ENCODE measurements at regions not wholly inside any gene's neighbourhood (a gene's known extent, or its start where the extent isn't known, plus 50 kb on each side); places are given as distances from the start of the nearest gene placed in this dataset.
"Not testable (repeated sequence)": the region's sequence is repeated elsewhere in the genome, so short reads cannot be mapped to it uniquely, and the experiment has no call there.

DNA sequence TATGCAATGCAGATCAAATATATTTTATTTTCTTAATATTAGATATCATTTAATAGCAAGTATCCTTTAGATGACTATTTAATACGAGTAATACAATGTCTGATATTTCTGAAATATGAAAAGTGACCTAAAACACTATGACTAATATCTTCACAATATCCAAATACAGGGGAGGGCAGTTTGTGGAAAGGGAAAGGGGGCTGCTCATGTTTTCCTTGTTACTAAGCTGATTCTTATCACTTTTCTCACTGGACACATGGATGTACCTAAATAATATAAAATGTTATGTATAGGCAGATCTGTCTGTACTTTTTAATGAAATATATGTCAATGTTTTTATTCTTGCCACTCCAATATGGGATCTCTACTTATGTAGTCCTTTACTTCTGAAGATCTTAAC is 1879.1 kb upstream of the ACO1 start:
- no peaks in the 10 kb centered on the region for H3K27me3 ChIP-seq (ENCODE audit: insufficient read depth, low read length)
- H3K4me1 ChIP-seq (ENCODE audit: insufficient read depth, low read length), result no peaks in the 10 kb centered on the region
- no peaks in the 10 kb centered on the region for H3K9me3 ChIP-seq (ENCODE audit: low read depth, low read length)
- no peak overlapping the region for H3K4me3 ChIP-seq (ENCODE audit: low read length)

DNA sequence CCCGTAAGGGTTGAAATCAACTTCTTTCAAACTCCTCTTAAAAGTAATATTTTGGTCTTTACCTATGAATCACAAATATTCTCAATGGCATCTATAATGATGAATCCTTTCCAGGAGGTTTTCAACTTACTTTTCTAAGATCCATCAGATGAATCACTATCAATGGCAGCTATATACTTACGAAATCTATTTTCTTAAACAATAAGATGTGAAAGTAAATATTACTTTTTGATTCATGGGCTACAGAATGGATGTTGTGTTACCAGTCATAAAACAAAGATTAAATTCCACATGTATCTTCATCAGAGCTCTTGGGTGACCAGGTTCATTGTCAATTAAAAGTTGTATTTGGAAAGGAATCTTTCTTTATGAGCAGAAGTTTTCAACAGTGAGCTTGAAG is 1877.7 kb upstream of the ACO1 start:
- H3K4me1 ChIP-seq (ENCODE audit: insufficient read depth, low read length), result no peaks in the 10 kb centered on the region
- H3K27me3 ChIP-seq (ENCODE audit: insufficient read depth, low read length), result no peaks in the 10 kb centered on the region
- H3K9me3 ChIP-seq (ENCODE audit: low read depth, low read length), result no peaks in the 10 kb centered on the region
- H3K4me3 ChIP-seq (ENCODE audit: low read length), result no peak overlapping the region

DNA sequence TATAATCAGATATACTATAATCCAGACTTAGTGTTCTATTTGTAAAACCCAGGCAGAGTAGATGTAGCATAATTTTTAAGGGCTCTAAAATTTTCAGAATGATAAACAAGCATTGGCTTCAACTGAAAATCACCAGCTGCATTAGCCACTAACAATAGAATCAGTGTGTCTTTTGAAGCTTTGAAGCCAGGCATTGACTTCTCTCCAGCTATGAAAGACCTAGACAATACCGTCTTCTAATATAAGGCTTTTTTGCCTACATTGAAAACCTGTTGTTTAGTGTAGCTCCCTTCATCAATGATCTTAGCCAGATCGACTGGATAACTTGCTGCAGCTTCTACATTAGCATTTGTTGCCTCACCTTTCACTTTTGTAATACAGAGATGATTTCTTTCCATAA is 1877.3 kb upstream of the ACO1 start:
- no peaks in the 10 kb centered on the region for H3K4me1 ChIP-seq (ENCODE audit: insufficient read depth, low read length)
- H3K27me3 ChIP-seq (ENCODE audit: insufficient read depth, low read length), result no peaks in the 10 kb centered on the region
- H3K4me3 ChIP-seq (ENCODE audit: low read length), result no peak overlapping the region
- no peaks in the 10 kb centered on the region for H3K9me3 ChIP-seq (ENCODE audit: low read depth, low read length)

DNA sequence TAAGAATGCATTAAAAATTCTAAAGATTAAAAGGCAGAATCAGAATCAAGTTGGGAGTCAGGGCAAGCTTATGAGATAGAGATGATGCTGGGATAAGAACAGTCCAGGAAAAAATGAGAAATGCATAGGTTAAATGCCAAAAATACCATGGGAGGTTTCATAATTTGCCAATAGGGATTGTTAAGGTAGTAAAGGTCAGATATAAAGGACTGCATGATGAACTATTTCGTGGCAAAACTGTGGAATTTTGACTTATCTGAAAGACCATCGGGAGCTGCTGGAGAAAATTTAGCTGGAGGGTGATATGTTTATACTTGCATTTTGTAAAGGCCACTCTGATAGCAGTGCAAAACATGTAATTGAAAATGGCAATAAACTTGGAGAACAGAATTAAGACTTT is 1872.8 kb upstream of the ACO1 start:
- H3K4me3 ChIP-seq (ENCODE audit: low read length), result no peak overlapping the region

DNA sequence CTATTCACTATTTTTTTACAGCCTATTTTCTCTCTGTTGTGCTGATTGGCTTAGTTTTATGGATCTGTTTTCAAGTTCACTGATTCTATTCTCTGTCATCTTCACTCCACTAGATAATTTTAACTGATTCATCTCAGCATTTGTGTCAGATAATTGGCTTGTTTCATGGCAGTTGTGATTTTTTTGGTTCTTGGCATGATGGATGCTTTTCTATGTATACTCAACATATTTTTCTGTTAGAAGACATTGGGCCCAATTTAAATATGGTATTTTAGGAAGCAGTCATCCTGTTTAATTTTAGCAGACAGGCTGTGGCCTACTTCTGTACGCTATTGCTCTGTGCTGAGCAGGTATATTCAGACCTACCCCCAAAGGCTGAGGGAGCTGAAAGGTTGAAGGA is 1865.3 kb upstream of the ACO1 start:
- no peaks in the 10 kb centered on the region for H3K4me1 ChIP-seq (ENCODE audit: insufficient read depth, low read length)
- no peak overlapping the region for H3K4me3 ChIP-seq (ENCODE audit: low read length)
- H3K9me3 ChIP-seq (ENCODE audit: low read depth, low read length), result no peaks in the 10 kb centered on the region
- no peaks in the 10 kb centered on the region for H3K27me3 ChIP-seq (ENCODE audit: insufficient read depth, low read length)

More for the DNA sequence above, 1872.8 kb upstream of the ACO1 start:
- H3K27me3 ChIP-seq (ENCODE audit: insufficient read depth, low read length), result no peaks in the 10 kb centered on the region
- no peaks in the 10 kb centered on the region for H3K9me3 ChIP-seq (ENCODE audit: low read depth, low read length)
- no peaks in the 10 kb centered on the region for H3K4me1 ChIP-seq (ENCODE audit: insufficient read depth, low read length)

DNA sequence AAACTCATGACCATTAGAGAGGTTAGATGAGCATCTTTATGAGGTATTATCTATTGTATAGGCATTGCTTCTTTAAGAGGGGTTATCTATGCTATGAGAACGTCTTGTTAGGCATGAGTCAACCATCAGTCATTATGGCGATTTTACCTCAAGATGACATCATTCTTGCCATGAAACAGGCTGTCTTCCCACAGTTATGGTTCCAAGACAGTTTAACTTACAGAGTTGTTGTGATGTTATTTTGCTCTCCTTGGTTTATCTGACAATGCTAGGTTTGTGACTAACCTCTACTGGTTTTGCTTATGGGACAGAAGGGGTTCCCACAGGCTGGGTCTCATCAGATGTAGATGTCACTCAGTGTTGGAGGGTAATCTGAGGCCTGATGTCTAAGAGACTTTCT is 1864.7 kb upstream of the ACO1 start:
- Histone ChIP-seq H3K4me1 (ENCODE audit: insufficient read depth, low read length) (no peaks in the 10 kb centered on the region), H3K9me3 (ENCODE audit: low read depth, low read length) (no peaks in the 10 kb centered on the region), H3K27me3 (ENCODE audit: insufficient read depth, low read length) (no peaks in the 10 kb centered on the region), H3K4me3 (ENCODE audit: low read length) (no peak overlapping the region)

DNA sequence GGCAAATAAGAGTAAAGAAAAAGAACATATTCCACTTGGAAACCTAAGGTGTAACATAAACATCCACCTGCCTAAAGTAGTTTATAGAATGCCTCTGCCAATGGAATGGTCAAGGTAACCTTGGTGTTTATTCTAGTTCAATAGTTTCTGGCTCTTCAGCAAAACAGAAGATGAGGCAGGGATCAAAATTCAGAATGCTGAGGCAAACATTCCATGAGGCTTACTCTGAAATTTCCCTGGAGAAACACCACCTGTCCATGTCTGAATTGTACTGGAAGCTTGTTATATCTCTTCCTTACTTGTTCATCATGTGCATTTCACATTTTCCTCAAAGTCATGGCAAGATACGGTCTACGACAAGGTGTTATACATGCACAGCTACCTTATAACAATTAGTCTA is 1862.4 kb upstream of the ACO1 start:
- Histone ChIP-seq H3K4me3 (ENCODE audit: low read length) (no peak overlapping the region), H3K4me1 (ENCODE audit: insufficient read depth, low read length) (no peaks in the 10 kb centered on the region), H3K27me3 (ENCODE audit: insufficient read depth, low read length) (no peaks in the 10 kb centered on the region), H3K9me3 (ENCODE audit: low read depth, low read length) (no peaks in the 10 kb centered on the region)

DNA sequence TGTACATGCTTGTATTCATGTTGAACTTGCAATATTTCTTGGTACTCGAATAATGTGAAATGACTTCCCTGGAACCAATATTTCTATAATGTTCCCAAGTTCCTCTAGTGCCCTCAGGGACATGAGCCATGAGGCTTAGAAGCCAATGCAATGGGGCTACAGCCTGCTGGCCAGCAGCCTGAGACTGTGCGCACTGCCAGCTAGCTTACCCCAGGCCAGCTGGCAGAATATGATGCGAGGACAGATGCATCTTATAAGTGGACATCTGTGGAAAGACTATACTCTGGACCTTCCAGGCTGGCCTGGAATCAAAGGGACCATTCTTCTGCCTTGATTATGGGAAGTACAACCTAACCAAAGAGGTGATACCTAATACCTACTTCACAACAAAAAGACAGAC is 1862.0 kb upstream of the ACO1 start:
- Histone ChIP-seq H3K27me3 (ENCODE audit: insufficient read depth, low read length) (no peaks in the 10 kb centered on the region), H3K9me3 (ENCODE audit: low read depth, low read length) (no peaks in the 10 kb centered on the region), H3K4me3 (ENCODE audit: low read length) (no peak overlapping the region), H3K4me1 (ENCODE audit: insufficient read depth, low read length) (no peaks in the 10 kb centered on the region)

DNA sequence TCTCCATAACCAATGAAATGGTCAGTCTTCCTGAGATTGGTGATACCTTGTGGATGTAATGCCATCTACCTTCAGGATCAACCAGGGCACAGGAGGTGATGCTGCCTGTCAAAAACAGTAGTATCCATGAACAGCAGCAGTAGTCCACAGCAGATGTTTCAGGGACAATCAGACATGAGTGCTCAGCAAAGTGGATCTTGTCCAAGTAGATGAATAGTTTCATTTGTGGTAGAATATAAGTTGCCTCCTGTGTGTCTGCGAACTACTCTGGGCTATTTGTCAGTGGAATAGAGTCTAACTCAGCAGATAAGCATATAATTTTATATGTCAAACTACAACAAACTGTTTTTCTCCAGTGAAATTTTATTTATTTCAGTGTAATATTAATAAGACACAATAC is 1860.1 kb upstream of the ACO1 start:
- Histone ChIP-seq H3K27me3 (ENCODE audit: insufficient read depth, low read length) (no peaks in the 10 kb centered on the region), H3K4me1 (ENCODE audit: insufficient read depth, low read length) (no peaks in the 10 kb centered on the region), H3K9me3 (ENCODE audit: low read depth, low read length) (no peaks in the 10 kb centered on the region), H3K4me3 (ENCODE audit: low read length) (no peak overlapping the region)

DNA sequence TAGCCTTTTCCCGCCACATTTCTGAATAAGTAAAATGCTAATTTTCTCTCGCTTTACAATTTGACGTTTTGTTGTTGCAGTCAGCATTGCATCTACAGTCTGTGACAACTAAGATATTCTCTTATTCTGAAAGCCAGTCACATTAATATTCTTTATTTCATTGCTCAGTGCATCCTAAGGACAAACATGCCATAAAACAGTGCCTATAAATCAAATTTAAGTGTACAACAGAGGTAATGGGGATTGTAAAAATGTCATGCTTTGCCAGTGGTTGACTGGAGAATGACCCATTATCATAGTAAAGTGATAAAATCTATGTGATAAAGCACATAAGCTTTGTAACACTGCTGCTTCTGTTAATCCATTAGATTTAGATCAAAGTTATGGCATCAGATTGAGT is 1850.0 kb upstream of the ACO1 start:
- Histone ChIP-seq H3K4me1 (ENCODE audit: insufficient read depth, low read length) (no peaks in the 10 kb centered on the region), H3K9me3 (ENCODE audit: low read depth, low read length) (no peaks in the 10 kb centered on the region), H3K4me3 (ENCODE audit: low read length) (no peak overlapping the region), H3K27me3 (ENCODE audit: insufficient read depth, low read length) (no peaks in the 10 kb centered on the region)

DNA sequence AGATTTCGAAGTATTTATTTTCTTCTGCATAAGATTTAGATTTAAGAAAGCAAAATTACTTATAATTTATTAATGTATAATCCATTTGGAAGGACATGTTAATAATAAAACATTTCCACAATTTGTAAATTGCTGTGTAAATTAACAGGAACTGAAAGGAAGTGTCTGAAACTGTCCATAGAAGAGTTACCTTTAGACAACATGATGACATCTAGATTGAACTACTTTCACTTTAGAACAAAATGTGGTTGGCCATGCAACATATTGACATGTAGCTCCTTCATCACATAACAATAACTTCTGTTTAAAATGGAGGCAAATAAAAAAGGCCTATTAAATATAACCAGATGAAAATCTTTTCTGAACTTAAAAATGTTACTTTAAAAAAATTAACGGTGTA is 1849.5 kb upstream of the ACO1 start:
- Histone ChIP-seq H3K9me3 (ENCODE audit: low read depth, low read length) (no peaks in the 10 kb centered on the region), H3K4me3 (ENCODE audit: low read length) (no peak overlapping the region)

DNA sequence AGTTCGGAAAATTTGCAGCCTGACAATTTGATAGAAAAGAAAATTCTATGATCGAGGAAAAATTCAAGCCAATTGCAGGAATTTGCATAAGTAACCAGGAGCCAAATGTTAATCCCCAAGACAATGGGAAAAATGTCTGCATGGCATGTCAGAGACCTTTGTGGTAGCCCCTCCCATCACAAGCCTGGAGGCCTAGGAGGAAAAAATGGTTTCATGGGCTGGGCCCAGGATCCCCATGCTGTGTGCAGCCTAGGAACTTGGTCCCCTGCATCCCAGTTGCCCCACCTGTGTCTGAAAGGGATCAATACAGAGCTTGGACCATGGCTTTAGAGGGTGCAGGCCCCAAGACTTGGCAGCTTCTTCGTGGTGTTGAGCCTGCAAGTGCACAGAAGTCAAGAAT is 1847.9 kb upstream of the ACO1 start:
- Histone ChIP-seq H3K4me3 (ENCODE audit: low read length) (no peak overlapping the region), H3K4me1 (ENCODE audit: insufficient read depth, low read length) (no peaks in the 10 kb centered on the region), H3K27me3 (ENCODE audit: insufficient read depth, low read length) (no peaks in the 10 kb centered on the region), H3K9me3 (ENCODE audit: low read depth, low read length) (no peaks in the 10 kb centered on the region)

More for the DNA sequence above, 1849.5 kb upstream of the ACO1 start:
- no peaks in the 10 kb centered on the region for H3K4me1 ChIP-seq (ENCODE audit: insufficient read depth, low read length)
- H3K27me3 ChIP-seq (ENCODE audit: insufficient read depth, low read length), result no peaks in the 10 kb centered on the region

DNA sequence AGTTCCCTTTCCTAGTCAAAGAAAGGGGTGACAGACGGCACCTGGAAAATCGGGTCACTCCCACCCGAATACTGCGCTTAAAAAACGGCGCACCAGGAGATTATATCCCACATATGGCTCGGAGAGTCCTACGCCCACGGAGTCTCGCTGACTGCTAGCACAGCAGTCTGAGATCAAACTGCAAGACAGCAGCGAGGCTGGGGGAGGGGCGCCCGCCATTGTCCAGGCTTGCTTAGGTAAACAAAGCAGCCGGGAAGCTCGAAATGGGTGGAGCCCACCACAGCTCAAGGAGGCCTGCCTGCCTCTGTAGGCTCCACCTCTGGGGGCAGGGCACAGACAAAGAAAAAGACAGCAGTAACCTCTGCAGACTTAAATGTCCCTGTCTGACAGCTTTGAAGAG is 1844.7 kb upstream of the ACO1 start:
- not testable (repeated sequence) for H3K27me3 ChIP-seq (ENCODE audit: insufficient read depth, low read length); H3K4me1 ChIP-seq (ENCODE audit: insufficient read depth, low read length); H3K9me3 ChIP-seq (ENCODE audit: low read depth, low read length); H3K4me3 ChIP-seq (ENCODE audit: low read length)

DNA sequence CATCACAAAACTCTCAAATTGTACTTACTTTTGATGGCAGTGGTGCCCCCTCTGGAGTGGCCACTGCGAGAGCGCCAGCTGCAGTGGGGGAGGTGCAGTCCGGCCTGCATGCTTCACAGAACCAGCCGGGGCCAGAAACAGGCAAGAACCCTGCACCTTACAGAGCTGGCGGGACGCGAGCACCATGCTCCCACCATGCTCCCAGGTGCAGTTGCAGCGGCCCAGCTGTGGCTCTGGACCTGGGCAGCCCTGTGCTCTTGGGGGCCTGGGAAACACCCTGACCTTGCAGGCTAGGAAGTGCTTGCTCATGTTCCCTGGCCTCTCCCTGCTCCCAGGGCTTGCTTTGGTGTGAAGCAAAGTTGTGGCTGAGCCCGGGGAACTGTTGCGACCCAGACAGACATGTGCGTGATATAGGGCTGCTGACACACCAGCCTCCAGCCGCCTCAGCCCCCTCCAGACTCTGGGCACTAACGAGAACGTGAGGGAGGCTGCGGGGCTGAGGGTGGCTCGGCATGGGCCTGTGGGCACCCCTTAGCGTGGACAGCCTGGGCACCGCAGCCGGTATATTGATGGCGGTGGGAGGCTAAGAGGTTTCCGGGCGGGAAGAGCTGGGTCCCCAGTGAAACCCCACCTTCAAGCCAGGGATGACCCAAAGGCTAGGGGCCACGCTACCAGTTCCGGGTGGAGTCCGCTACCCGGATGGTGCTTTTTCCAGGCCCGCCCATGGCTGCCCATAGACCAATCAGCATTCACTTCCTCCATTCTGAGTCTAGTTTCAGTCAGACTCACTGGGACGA is 1809.9 kb upstream of the ACO1 start:
- no peak overlapping the region for H3K4me3 ChIP-seq (ENCODE audit: low read length)
- no peaks in the 10 kb centered on the region for H3K27me3 ChIP-seq (ENCODE audit: insufficient read depth, low read length)
- H3K4me1 ChIP-seq (ENCODE audit: insufficient read depth, low read length), result no peaks in the 10 kb centered on the region
- no peaks in the 10 kb centered on the region for H3K9me3 ChIP-seq (ENCODE audit: low read depth, low read length)

DNA sequence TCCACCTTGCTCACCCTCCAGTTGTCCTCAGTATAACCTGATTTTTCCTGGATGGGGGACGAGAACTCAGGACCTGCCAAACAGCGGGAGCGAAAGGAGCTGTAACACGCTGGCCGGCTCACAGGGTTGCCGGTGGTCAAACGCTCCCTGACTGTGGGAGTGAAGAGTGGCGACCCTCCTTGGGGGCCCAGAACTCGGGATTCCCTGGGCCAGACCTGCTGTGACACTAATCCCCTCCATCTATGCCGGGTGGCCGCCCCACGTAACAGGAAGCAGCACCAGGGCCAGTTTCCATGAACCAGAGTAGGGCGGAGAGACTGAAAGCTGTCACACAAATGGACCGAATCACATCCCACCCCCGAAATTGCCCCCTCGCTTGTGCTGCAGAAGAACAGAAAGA is 1809.2 kb upstream of the ACO1 start:
- H3K27me3 ChIP-seq (ENCODE audit: insufficient read depth, low read length), result no peaks in the 10 kb centered on the region
- no peaks in the 10 kb centered on the region for H3K4me1 ChIP-seq (ENCODE audit: insufficient read depth, low read length)
- no peaks in the 10 kb centered on the region for H3K9me3 ChIP-seq (ENCODE audit: low read depth, low read length)
- no peak overlapping the region for H3K4me3 ChIP-seq (ENCODE audit: low read length)

DNA sequence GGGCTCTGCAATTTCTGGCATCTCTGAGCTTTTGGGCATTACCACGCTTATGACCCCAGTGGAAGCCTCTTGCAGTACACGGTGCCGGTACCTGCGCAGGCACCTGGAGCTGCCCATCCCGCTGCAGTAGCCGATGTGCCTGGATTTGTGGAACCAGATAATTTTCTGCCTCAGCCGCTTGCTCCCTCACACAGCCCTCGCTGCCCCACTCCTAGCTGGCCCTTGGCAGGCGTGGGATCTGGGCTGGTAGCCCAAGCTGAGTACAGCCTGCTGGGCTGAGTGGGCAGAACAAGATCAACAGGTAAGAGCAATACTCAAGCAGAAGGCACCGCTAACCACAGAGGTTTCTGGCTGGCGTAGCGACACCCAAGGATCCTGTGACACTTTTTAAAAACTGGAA is 1808.8 kb upstream of the ACO1 start:
- H3K4me1 ChIP-seq (ENCODE audit: insufficient read depth, low read length), result no peaks in the 10 kb centered on the region
- H3K27me3 ChIP-seq (ENCODE audit: insufficient read depth, low read length), result no peaks in the 10 kb centered on the region
- H3K9me3 ChIP-seq (ENCODE audit: low read depth, low read length), result no peaks in the 10 kb centered on the region

More for the DNA sequence above, 1808.8 kb upstream of the ACO1 start:
- no peak overlapping the region for H3K4me3 ChIP-seq (ENCODE audit: low read length)
